HG03571 (cell line): ENCODE measurements at regions not wholly inside any gene's neighbourhood (a gene's known extent, or its start where the extent isn't known, plus 50 kb on each side); places are given as distances from the start of the nearest gene placed in this dataset.

Experiments
- ATAC-seq: cut with Tn5 transposase; IDR thresholded peaks from one replicate; pipeline ENCODE4 v1.9.1; 2021; ENCODE audit not compliant: unreplicated experiment

- ATAC-seq: no peak
Measured at GRCh38 chr3:163039636-163040035, 1543.0 kb downstream of the OTOL1 start.

- ATAC-seq: no peak
Measured at GRCh38 chr3:163043074-163043473, 1546.5 kb downstream of the OTOL1 start.

DNA sequence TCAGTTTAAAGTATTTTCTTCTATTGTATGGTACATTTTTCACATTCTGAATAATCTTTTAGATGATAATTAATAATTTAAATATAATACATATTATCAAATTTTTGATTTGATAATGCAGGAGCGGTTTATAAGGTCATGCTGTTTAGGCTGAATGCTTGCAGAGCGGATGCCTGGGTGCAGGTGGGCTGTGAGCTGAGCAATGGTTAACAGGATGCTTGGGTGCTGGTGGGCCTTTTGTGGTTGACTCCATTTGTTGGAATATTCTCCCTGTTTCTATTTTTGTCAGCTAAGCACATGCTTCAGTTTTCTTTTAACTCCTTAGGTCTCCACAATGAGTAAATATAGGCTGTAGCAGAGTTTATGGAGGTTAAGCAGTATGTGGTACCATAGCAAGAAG lies 1549.3 kb downstream of the OTOL1 start:
- ATAC-seq: no peak

DNA sequence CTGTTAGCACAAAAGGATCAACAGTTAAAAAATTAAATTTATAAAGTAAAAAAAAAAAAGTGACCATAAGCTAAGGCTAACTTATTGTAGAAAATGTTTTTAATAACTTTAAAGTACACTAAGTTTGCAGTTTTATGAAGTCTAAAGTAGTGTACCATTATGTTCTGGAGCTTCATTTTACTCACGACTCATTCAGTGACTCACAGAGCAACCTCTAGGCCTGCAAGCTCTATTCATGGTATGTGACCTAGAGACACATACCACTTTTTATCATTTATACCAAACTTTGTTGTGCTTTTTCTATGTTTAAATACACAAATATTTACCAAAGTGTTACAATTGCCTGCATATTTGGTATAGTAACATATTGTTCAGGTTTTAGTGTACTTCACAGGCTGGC lies 1552.3 kb downstream of the OTOL1 start:
- ATAC-seq: no peak

DNA sequence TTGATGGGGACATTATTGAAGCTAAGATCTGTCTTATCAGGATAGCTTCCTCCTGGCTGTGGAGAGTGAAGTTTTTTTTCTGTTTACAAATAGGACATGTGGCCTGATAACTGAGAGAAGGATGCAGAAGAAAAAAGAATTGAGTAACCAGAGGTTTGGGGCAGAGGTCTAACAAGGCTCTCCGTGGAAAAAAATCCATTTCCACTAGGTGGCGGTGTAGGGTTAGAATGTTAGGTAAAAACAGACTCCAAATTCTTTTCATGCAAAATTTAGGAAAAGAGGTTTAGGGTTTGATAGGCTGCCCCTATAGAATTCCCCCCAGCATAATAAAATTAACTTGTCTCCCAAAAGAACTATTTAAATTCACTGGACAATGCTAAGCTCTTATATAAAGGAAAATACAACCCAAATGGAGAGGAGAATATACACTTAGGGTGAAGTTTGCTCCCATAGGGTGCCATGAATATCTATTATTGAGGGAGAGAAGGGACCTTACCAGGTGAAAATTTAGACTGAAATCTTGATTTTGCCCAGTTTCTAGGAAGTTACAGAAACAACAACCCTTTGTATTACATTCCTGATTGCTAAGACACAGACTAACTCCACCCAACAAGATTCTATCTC lies 1560.4 kb downstream of the OTOL1 start:
- no peak for ATAC-seq

DNA sequence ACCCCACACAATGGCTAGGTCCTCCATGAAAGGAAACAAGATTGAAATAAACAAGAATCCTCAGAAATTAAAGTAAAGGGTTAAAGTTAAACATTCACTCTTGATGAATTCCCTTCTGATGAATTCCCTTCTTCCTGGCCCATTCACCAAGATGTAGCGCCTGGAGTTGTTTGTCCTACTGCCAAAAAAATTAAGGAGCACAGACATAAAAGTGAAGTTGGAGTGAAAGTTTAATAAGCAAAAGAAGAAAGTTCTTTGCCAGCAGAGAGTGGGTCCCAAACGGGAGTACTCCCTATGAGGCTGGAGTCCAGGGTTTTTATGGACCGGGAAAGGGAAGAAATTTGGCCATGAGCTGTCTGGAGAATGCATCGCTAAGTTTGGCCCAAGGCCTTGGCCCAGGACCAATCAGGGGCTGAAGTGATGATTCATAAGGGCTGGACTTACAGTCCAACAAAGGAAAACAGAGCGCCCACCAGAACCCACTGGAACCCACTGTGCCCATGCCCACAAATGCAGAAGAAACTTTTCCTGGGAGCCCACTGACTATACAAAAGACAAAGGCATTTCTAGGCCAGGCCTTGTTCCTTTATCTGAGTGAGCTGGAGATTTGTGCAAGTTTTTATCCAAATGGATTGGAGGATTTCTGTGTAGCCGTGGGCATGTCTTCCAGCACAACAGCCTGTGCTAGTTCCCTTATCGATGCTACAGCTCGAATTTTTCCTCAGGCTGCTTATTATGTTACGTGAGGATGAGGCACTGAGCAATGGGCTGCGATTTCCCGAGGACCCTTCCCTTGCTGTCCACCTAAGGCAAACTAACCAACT lies 1561.6 kb downstream of the OTOL1 start:
- no peak for ATAC-seq

GRCh38 chr3:163071713-163072112 lies 1575.1 kb downstream of the OTOL1 start:
- no peak for ATAC-seq
